ENCODE measurements at regions not wholly inside any gene's neighbourhood (a gene's known extent, or its start where the extent isn't known, plus 50 kb on each side); places are given as distances from the start of the nearest gene placed in this dataset.

- TF ChIP-seq, protein P1, sequence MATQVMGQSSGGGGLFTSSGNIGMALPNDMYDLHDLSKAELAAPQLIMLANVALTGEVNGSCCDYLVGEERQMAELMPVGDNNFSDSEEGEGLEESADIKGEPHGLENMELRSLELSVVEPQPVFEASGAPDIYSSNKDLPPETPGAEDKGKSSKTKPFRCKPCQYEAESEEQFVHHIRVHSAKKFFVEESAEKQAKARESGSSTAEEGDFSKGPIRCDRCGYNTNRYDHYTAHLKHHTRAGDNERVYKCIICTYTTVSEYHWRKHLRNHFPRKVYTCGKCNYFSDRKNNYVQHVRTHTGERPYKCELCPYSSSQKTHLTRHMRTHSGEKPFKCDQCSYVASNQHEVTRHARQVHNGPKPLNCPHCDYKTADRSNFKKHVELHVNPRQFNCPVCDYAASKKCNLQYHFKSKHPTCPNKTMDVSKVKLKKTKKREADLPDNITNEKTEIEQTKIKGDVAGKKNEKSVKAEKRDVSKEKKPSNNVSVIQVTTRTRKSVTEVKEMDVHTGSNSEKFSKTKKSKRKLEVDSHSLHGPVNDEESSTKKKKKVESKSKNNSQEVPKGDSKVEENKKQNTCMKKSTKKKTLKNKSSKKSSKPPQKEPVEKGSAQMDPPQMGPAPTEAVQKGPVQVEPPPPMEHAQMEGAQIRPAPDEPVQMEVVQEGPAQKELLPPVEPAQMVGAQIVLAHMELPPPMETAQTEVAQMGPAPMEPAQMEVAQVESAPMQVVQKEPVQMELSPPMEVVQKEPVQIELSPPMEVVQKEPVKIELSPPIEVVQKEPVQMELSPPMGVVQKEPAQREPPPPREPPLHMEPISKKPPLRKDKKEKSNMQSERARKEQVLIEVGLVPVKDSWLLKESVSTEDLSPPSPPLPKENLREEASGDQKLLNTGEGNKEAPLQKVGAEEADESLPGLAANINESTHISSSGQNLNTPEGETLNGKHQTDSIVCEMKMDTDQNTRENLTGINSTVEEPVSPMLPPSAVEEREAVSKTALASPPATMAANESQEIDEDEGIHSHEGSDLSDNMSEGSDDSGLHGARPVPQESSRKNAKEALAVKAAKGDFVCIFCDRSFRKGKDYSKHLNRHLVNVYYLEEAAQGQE (IDR thresholded peaks at IDR 0.05) = no peak
- TF ChIP-seq BCL3 (IDR thresholded peaks at IDR 0.05) (no peak), ZNF302 (CRISPR knock-in tag; IDR thresholded peaks at IDR 0.05) (no peak), MAZ (IDR thresholded peaks at IDR 0.05; ENCODE audit: borderline replicate concordance, low read depth, low read length) (no peak)
Measured at GRCh38 chr1:29467989-29468900, 231.9 kb downstream of the PTPRU start (continued).

DNA sequence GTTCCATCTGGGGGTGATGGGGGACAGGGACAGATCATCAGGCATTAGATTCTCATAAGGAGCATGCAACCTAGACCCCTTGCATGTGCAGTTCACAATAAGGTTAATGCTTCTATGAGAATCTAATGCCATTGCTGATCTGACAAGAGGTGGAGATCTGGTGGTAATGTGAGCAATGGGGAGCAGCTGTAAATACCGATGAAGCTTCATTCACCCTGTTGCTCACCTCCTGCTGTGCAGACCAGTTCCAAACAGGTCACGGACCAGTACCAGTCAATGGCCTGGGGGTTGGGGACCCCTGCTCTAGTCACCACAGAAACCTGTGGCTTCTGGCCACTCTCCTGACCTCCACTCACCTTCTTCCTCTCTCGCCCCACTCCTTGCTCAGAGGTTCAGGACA is 229.9 kb downstream of the PTPRU start:
- CTCF ChIA-PET = interaction anchor here (0.9 kb wide), 1 partner anchor 23 kb away, joined by 3 read pairs; no protein-coding TSS in a partner anchor
- no peak for TF ChIP-seq KDM5A (IDR thresholded peaks at IDR 0.05)
- TF ChIP-seq MAZ (IDR thresholded peaks at IDR 0.05; ENCODE audit: borderline replicate concordance, low read depth, low read length) = no peak
- TF ChIP-seq EHMT2 (IDR thresholded peaks at IDR 0.05; ENCODE audit: low read depth) = no peak
- TF ChIP-seq CBX8 (IDR thresholded peaks at IDR 0.05) = no peak
- no peak for TF ChIP-seq FOSL2 (IDR thresholded peaks at IDR 0.05)
- TF ChIP-seq FOSL2 (CRISPR knock-in tag; IDR thresholded peaks at IDR 0.05) = no peak
- TF ChIP-seq BHLHE40 (IDR thresholded peaks at IDR 0.05; ENCODE audit: low read depth, low read length) = no peak
- TF ChIP-seq TFCP2L1 (CRISPR knock-in tag; IDR thresholded peaks at IDR 0.05) = no peak
- no peak for TF ChIP-seq ATOH8 (CRISPR knock-in tag; IDR thresholded peaks at IDR 0.05; ENCODE audit: low read depth)
- no peak for TF ChIP-seq ZFP36 (IDR thresholded peaks at IDR 0.05; ENCODE audit: borderline replicate concordance, partially characterized antibody)
- no peak for TF ChIP-seq JUN (IDR thresholded peaks at IDR 0.05)
- TF ChIP-seq ESRRA (IDR thresholded peaks at IDR 0.05; ENCODE audit: borderline replicate concordance, low read length) = no peak
- no peak for TF ChIP-seq HEYL (CRISPR knock-in tag; IDR thresholded peaks at IDR 0.05)
- TF ChIP-seq, protein P1 (IDR thresholded peaks at IDR 0.05) = no peak
- TF ChIP-seq NPAS2 (CRISPR knock-in tag; IDR thresholded peaks at IDR 0.05; ENCODE audit: borderline replicate concordance) = no peak
- TF ChIP-seq EHF (CRISPR knock-in tag; IDR thresholded peaks at IDR 0.05) = no peak
- no peak for TF ChIP-seq ZNF302 (CRISPR knock-in tag; IDR thresholded peaks at IDR 0.05)
- TF ChIP-seq SMC3 (IDR thresholded peaks at IDR 0.05) = no peak
- TF ChIP-seq ZC3H11A (IDR thresholded peaks at IDR 0.05) = no peak
- no peak overlapping the region for H3K4me2 ChIP-seq
- no peaks in the 10 kb centered on the region for H3K9me3 ChIP-seq
- FAIRE-seq = no peak
- ATAC-seq = no peak
- no peak for DNase-seq (ENCODE audit: low read depth in 1 of 2, low spot score in 1 of 2)
- no peak overlapping the region for H3K27ac ChIP-seq
- no peak overlapping the region for H3K4me3 ChIP-seq
- POLR2A ChIA-PET = no interaction called here
- WGBS (ENCODE audit: missing lambda C conversion rate) = 5% methylated on average over 3 of the region's 3 CpGs
- no peaks in the 10 kb centered on the region for H3K4me1 ChIP-seq
